GM12878 (cell line): ENCODE measurements at regions not wholly inside any gene's neighbourhood (a gene's known extent, or its start where the extent isn't known, plus 50 kb on each side); places are given as distances from the start of the nearest gene placed in this dataset.

Experiments used
- CTCF ChIP-seq, 3 experiments: IDR thresholded peaks in 2 of 3; conservative IDR thresholded peaks in 1 of 3; 2 replicates each; pipeline ENCODE4 v1.5.1; 2011; ENCODE audit warnings: low read depth in 3 of 3, low read length in 3 of 3, mild to moderate bottlenecking in 3 of 3, control low read depth in 2 of 3, moderate library complexity in 2 of 3, inconsistent platforms in 1 of 3, mixed read lengths in 1 of 3; ENCODE audit not compliant: control insufficient read depth in 2 of 3, insufficient read depth in 1 of 3; ENCODE audit errors: extremely low read depth in 1 of 3
- MEF2A ChIP-seq: IDR thresholded peaks from 2 replicates; pipeline ENCODE4 v1.6.1; 2011; ENCODE audit warnings: low read depth, mild to moderate bottlenecking, low read length, moderate library complexity; ENCODE audit not compliant: insufficient read depth
- NBN ChIP-seq: fragments of 450-650 bp; IDR thresholded peaks from 2 replicates; pipeline ENCODE4 v1.6.1; 2016
- POLR2AphosphoS5 ChIP-seq: IDR thresholded peaks from 2 replicates; pipeline ENCODE4 v1.6.1; 2011; ENCODE audit warnings: mild to moderate bottlenecking, low read length, inconsistent platforms
- SMAD5 ChIP-seq: IDR thresholded peaks from 2 replicates; pipeline ENCODE4 v1.6.1; 2016; ENCODE audit warnings: antibody characterized with exemption, low read depth
- ZNF622 ChIP-seq: fragments of 450-650 bp; IDR thresholded peaks from 2 replicates; pipeline ENCODE4 v1.6.1; 2017; ENCODE audit warnings: mild to moderate bottlenecking, inconsistent platforms

GRCh38 chr7:85587785-85588184 lies 400.9 kb upstream of the SEMA3D start:
- no peak for TF ChIP-seq CTCF (IDR thresholded peaks at IDR 0.05 in 2 of 3, conservative IDR thresholded peaks at IDR 0.05 in 1 of 3; ENCODE audit: control insufficient read depth in 2 of 3, extremely low read depth in 1 of 3, insufficient read depth in 1 of 3, low read depth in 3 of 3, low read length in 3 of 3)
- no peak for TF ChIP-seq ZNF622
- no peak for TF ChIP-seq SMAD5
- no peak for TF ChIP-seq NBN
- TF ChIP-seq MEF2A, result no peak
- TF ChIP-seq POLR2AphosphoS5, result no peak
